Caco-2 (cell line): ENCODE measurements at regions not wholly inside any gene's neighbourhood (a gene's known extent, or its start where the extent isn't known, plus 50 kb on each side); places are given as distances from the start of the nearest gene placed in this dataset.

Experiments
- BruUV-seq: library from RNA; stranded (reverse); fragments of 400-500 nt; replicated peaks from 2 replicates; lab custom pipeline; 2021; lab: Mats Ljungman, UMichigan
- CTCF ChIA-PET: fragments of 300-600 bp; sonication (Branson Sonifier 250); formaldehyde crosslinking; loops from one replicate; lab custom pipeline; 2022; ENCODE audit warnings: antibody characterized with exemption; lab: Charles Lee
- POLR2A ChIA-PET: fragments of 300-600 bp; sonication (Branson Sonifier 250); formaldehyde crosslinking; loops from one replicate; lab custom pipeline; 2022; ENCODE audit warnings: antibody characterized with exemption; lab: Charles Lee
- DNase-seq, 2 experiments: peaks; one replicate each; pipeline versions ENCODE4 v3.0.0 to v3.0.0-alpha.2; 2020 to 2022
- H3K27me3 ChIP-seq: replicated peaks from 2 replicates; pipeline ENCODE4 v1.6.0; 2011; ENCODE audit warnings: low read length; ENCODE audit not compliant: control insufficient read depth, insufficient read depth
- H3K36me3 ChIP-seq: 2 replicates; pipeline ENCODE4 v1.5.1; 2011; ENCODE audit warnings: low read length; ENCODE audit not compliant: control insufficient read depth, insufficient read depth
- H3K4me1 ChIP-seq: fragments of 250-450 bp; sonication (Bioruptor Pico); 2 replicates; pipeline ENCODE4 v1.5.1; 2020; ENCODE audit warnings: mild to moderate bottlenecking
- H3K4me3 ChIP-seq: 2 replicates; pipeline ENCODE4 v1.5.1; 2011; ENCODE audit warnings: low read depth, mild to moderate bottlenecking, control low read depth, low read length
- H3K9me3 ChIP-seq: fragments of 250-450 bp; sonication (Bioruptor Pico); 2 replicates; pipeline ENCODE4 v1.5.1; 2020; ENCODE audit warnings: mild to moderate bottlenecking, moderate library complexity
- H3K27ac Mint-ChIP-seq: one replicate; pipeline ENCODE4 v1.8.0; 2022; ENCODE audit warnings: mixed read lengths; ENCODE audit not compliant: unreplicated experiment
- H3K27me3 Mint-ChIP-seq: one replicate; pipeline ENCODE4 v1.8.0; 2022; ENCODE audit warnings: mixed read lengths; ENCODE audit not compliant: insufficient read depth, unreplicated experiment
- H3K36me3 Mint-ChIP-seq: one replicate; pipeline ENCODE4 v1.8.0; 2022; ENCODE audit warnings: mild to moderate bottlenecking, mixed read lengths; ENCODE audit not compliant: insufficient read depth, unreplicated experiment
- H3K4me1 Mint-ChIP-seq: one replicate; pipeline ENCODE4 v1.8.0; 2022; ENCODE audit warnings: low read depth, mixed read lengths; ENCODE audit not compliant: unreplicated experiment
- H3K4me3 Mint-ChIP-seq: one replicate; pipeline ENCODE4 v1.8.0; 2022; ENCODE audit warnings: mild to moderate bottlenecking, moderate library complexity, mixed read lengths; ENCODE audit not compliant: unreplicated experiment
- H3K9me3 Mint-ChIP-seq: one replicate; pipeline ENCODE4 v1.8.0; 2022; ENCODE audit warnings: mixed read lengths; ENCODE audit not compliant: unreplicated experiment
- intact Hi-C: fragments of 100-400 bp; cut with micrococcal nuclease; formaldehyde crosslinking; loops from one replicate; pipeline ENCODE4 v1.10.0; 2022; ENCODE audit not compliant: unreplicated experiment
- TF ChIP-seq, protein P1 (sequence below), 2 experiments: fragments of 200-600 bp in 1 of 2; IDR thresholded peaks; 1 replicate in 1 of 2; 2 replicates in 1 of 2; pipeline versions ENCODE4 v1.5.1 to v1.8.0; 2011 to 2022; ENCODE audit warnings: antibody characterized with exemption in 1 of 2, control low read depth in 1 of 2, inconsistent platforms in 1 of 2, low read depth in 1 of 2, low read length in 1 of 2, mild to moderate bottlenecking in 1 of 2, moderate library complexity in 1 of 2; ENCODE audit not compliant: insufficient read depth in 1 of 2, severe bottlenecking in 1 of 2, unreplicated experiment in 1 of 2

DNA sequence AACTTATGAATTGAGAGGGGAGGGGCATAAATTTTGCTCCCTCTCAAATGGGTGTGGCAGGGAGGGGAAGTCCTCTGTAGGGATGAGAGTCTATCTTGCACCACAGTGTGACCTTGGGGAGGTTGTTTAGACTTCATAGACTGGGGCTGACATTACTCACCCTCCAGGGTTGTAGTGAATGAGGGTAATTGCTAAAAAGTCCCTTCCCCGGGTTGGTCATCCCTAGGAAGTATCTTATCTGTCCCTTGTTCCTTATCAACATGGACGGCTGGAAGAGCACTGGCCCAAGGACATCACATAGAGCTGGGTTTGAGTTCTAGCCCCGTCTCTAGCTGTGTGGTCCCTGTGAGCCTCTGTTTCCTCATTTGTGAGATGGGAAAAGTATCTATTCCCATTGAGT lies 52.4 kb upstream of the SLC2A1 start:
- Mint-ChIP-seq H3K27ac (peak overlapping the region; percentile 90), H3K36me3 (peaks cover 17% of the 10 kb centered on the region), H3K9me3 (peaks cover 17% of the 10 kb centered on the region), H3K4me3 (no peak overlapping the region), H3K27me3 (no peaks in the 10 kb centered on the region), H3K4me1 (peaks cover 31% of the 10 kb centered on the region)
- H3K4me3 ChIP-seq, result no peak overlapping the region
- intact Hi-C loops, result no loop called here
- peaks cover 70% of the 10 kb centered on the region for H3K4me1 ChIP-seq
- DNase-seq, result no peak
- BruUV-seq, result no TSS peak
- H3K36me3 ChIP-seq, result no peaks in the 10 kb centered on the region
- CTCF ChIA-PET, result interaction anchor here (1.1 kb wide), 1 partner anchor 88 kb away, joined by 3 read pairs; no protein-coding TSS in a partner anchor
- POLR2A ChIA-PET, result interaction anchor here (0.7 kb wide), 1 partner anchor 34 kb away, joined by 3 read pairs; no protein-coding TSS in a partner anchor
- H3K27me3 ChIP-seq, result no peaks in the 10 kb centered on the region
- TF ChIP-seq, protein P1, sequence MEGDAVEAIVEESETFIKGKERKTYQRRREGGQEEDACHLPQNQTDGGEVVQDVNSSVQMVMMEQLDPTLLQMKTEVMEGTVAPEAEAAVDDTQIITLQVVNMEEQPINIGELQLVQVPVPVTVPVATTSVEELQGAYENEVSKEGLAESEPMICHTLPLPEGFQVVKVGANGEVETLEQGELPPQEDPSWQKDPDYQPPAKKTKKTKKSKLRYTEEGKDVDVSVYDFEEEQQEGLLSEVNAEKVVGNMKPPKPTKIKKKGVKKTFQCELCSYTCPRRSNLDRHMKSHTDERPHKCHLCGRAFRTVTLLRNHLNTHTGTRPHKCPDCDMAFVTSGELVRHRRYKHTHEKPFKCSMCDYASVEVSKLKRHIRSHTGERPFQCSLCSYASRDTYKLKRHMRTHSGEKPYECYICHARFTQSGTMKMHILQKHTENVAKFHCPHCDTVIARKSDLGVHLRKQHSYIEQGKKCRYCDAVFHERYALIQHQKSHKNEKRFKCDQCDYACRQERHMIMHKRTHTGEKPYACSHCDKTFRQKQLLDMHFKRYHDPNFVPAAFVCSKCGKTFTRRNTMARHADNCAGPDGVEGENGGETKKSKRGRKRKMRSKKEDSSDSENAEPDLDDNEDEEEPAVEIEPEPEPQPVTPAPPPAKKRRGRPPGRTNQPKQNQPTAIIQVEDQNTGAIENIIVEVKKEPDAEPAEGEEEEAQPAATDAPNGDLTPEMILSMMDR (IDR thresholded peaks at IDR 0.05; ENCODE audit: insufficient read depth in 1 of 2, low read depth in 1 of 2, low read length in 1 of 2, severe bottlenecking in 1 of 2, unreplicated experiment in 1 of 2), result no peak
- H3K9me3 ChIP-seq, result no peaks in the 10 kb centered on the region

DNA sequence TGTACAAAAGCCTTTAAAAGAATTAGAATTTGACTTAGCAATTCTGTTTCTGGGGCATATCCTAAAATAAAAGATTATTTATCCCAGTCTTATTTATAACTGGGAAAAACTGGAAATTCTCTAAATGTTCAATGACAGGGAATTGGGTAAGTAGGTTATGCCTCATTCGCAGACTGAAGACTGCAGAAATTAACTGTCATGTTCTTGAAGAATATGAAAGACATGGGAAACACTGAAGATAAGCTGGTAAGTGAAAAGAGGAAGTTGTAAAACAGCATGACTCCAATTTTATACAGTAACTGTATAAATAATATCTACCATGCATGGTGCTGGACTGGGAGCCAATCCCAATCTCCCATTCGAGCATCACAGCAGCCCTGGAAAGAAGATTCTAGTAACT lies 50.6 kb upstream of the SLC2A1 start:
- Mint-ChIP-seq H3K27ac (peak overlapping the region; percentile 99), H3K36me3 (peaks cover 17% of the 10 kb centered on the region), H3K4me3 (peak overlapping the region; percentile 71), H3K4me1 (peaks cover 41% of the 10 kb centered on the region), H3K27me3 (no peaks in the 10 kb centered on the region), H3K9me3 (peaks cover 17% of the 10 kb centered on the region)
- H3K9me3 ChIP-seq, result no peaks in the 10 kb centered on the region
- no peaks in the 10 kb centered on the region for H3K27me3 ChIP-seq
- no peak for DNase-seq
- TF ChIP-seq, protein P1 (IDR thresholded peaks at IDR 0.05; ENCODE audit: insufficient read depth in 1 of 2, low read depth in 1 of 2, low read length in 1 of 2, severe bottlenecking in 1 of 2, unreplicated experiment in 1 of 2), result no peak
- no peak overlapping the region for H3K4me3 ChIP-seq
- H3K36me3 ChIP-seq, result no peaks in the 10 kb centered on the region
- BruUV-seq, result TSS peak; percentile 83
- ChIA-PET CTCF (interaction anchor here (0.6 to 2.3 kb wide), 4 partner anchors 44 to 96 kb away, joined by 3 to 9 read pairs (median 4); no protein-coding TSS in a partner anchor), POLR2A (interaction anchor here (0.8 to 2.9 kb wide), 9 partner anchors 9 to 85 kb away, joined by 3 to 19 read pairs (median 5); no protein-coding TSS in a partner anchor)
- H3K4me1 ChIP-seq, result peaks cover 78% of the 10 kb centered on the region
- intact Hi-C loops, result loop anchor here (2.0 to 5.0 kb wide), 2 partner anchors 36 to 67 kb away; no protein-coding TSS in a partner anchor

DNA sequence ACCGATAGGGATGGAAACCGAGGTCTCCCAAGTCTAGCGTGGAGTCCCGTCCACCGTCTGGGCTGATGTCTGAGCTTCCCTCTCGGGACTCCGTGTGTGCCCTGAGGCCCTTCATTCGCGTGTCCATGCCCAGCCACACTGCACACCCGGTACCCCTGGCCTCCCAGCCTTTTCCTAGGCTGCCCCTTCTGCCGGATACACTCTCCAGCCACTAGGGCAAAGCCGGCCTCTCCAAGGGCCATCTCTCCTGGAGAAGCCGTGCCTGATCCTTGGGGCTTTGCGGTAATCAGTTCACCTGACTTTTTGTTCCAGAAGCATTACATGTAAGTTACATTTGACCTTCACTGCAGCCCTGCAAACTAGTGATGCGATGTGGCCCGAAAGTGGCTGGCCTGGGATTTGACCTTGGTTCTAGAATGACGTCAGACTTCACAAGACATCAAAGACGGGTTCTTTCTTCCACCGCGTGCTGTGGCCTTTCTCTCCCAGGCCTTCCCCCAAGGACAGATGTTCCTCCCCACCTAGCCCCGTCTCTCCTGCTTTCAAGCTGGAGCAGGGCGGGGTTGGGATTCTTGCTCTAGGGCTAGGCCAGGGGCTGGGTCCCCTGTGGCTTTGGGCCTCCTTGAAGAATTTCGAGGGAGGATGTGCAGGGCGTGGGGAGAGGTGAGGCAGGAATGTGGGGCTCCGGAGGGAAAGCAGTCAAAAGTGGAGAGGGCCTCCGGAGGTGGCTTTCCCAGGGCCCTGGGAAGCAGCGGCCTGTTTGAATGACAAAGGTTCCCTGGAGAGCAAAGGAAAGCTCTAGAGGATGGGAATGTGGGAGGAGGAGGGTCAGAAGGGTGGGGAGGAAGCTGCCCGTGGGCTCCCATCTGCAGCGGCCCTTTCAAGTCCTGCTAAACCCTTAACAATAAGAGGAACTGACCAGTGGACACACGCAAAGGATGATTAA lies 49.7 kb upstream of the SLC2A1 start:
- BruUV-seq, result no TSS peak
- intact Hi-C loops, result loop anchor here (1.0 to 5.0 kb wide), 7 partner anchors 10 to 66 kb away; partner anchors contain the start of gene SLC2A1
- Mint-ChIP-seq H3K9me3 (peaks cover 10% of the 10 kb centered on the region), H3K27me3 (no peaks in the 10 kb centered on the region), H3K4me3 (peak overlapping the region; percentile 71), H3K36me3 (peaks cover 16% of the 10 kb centered on the region), H3K4me1 (peaks cover 33% of the 10 kb centered on the region), H3K27ac (peak overlapping the region; percentile 99)
- ChIA-PET POLR2A (interaction anchor here (0.7 to 2.9 kb wide), 15 partner anchors 9 to 199 kb away, joined by 3 to 19 read pairs (median 5); no protein-coding TSS in a partner anchor), CTCF (interaction anchor here (0.6 to 2.3 kb wide), 7 partner anchors 27 to 162 kb away, joined by 3 to 9 read pairs (median 4); partner anchors contain the start of gene ZNF691)
- Histone ChIP-seq H3K4me1 (peaks cover 86% of the 10 kb centered on the region), H3K4me3 (peak overlapping the region; percentile 19), H3K36me3 (no peaks in the 10 kb centered on the region), H3K27me3 (no peaks in the 10 kb centered on the region), H3K9me3 (no peaks in the 10 kb centered on the region)
- DNase-seq, result peak; percentile 96 to 99
- TF ChIP-seq, protein P1 (IDR thresholded peaks at IDR 0.05; ENCODE audit: insufficient read depth in 1 of 2, low read depth in 1 of 2, low read length in 1 of 2, severe bottlenecking in 1 of 2, unreplicated experiment in 1 of 2), result peak in 1 of 2 experiments; percentile 29
